ENCODE measurements at regions not wholly inside any gene's neighbourhood (a gene's known extent, or its start where the extent isn't known, plus 50 kb on each side); places are given as distances from the start of the nearest gene placed in this dataset.

DNA sequence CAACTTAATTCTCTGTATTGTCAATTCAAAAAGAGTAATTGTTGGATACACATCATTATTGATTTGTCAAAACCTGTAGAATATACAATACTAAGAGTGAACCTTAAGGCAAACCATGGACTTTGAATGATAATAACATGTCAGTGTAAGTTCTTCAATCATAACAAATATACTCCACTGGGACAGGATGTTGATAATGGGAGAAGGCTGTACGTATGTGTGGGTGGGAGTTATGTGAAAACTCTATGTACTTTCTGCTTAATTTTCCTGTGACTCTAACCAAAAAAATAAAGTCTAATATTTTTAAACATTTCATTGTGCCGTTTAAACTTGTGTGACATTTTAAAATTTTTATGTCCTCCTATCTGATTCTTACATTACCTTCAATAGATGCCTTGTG lies 526.7 kb downstream of the SUCLA2 start:
- no peaks in the 10 kb centered on the region for H3K27me3 ChIP-seq (ENCODE audit: control insufficient read depth, insufficient read depth, low read length)
- FAIRE-seq = no peak

DNA sequence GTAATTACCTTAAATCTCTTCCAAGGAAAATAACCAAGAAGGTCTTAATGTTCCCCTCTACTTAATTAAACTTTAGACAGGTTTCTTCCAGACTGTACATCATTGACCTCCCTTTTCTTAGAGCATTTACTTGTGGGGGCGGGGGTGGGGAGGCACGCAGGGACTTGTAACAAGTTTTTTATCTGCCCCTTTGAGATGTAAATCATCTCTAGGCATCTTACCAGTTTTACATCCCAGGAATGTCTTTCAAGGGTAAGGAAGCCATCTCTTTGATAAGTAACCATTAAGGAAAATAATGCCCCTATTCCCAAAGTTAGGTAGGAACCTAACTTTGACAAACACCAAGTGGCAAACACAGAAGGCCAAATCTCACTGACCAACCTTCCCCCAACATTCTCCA lies 528.6 kb downstream of the SUCLA2 start:
- no peak overlapping the region for H3K4me3 ChIP-seq (ENCODE audit: low read depth, low read length)
- TF ChIP-seq CTCF (IDR thresholded peaks at IDR 0.05; ENCODE audit: insufficient read depth, low read length, severe bottlenecking) = no peak
- H3K36me3 ChIP-seq (ENCODE audit: control insufficient read depth, insufficient read depth, low read length) = no peaks in the 10 kb centered on the region
- DNase-seq (ENCODE audit: low read depth) (no peak), FAIRE-seq (no peak)
- H3K27me3 ChIP-seq (ENCODE audit: control insufficient read depth, insufficient read depth, low read length) = no peaks in the 10 kb centered on the region

More for the DNA sequence above, 526.7 kb downstream of the SUCLA2 start:
- no peaks in the 10 kb centered on the region for H3K36me3 ChIP-seq (ENCODE audit: control insufficient read depth, insufficient read depth, low read length)
- DNase-seq (ENCODE audit: low read depth) = no peak
- TF ChIP-seq CTCF (IDR thresholded peaks at IDR 0.05; ENCODE audit: insufficient read depth, low read length, severe bottlenecking) = no peak
- H3K4me3 ChIP-seq (ENCODE audit: low read depth, low read length) = no peak overlapping the region

GRCh38 chr13:47463726-47464125 lies 537.3 kb downstream of the SUCLA2 start:
- no peaks in the 10 kb centered on the region for H3K36me3 ChIP-seq (ENCODE audit: control insufficient read depth, insufficient read depth, low read length)
- no peak for FAIRE-seq
- TF ChIP-seq CTCF (IDR thresholded peaks at IDR 0.05; ENCODE audit: insufficient read depth, low read length, severe bottlenecking) = no peak
- no peak for DNase-seq (ENCODE audit: low read depth)
- H3K4me3 ChIP-seq (ENCODE audit: low read depth, low read length) = no peak overlapping the region
- no peaks in the 10 kb centered on the region for H3K27me3 ChIP-seq (ENCODE audit: control insufficient read depth, insufficient read depth, low read length)

DNA sequence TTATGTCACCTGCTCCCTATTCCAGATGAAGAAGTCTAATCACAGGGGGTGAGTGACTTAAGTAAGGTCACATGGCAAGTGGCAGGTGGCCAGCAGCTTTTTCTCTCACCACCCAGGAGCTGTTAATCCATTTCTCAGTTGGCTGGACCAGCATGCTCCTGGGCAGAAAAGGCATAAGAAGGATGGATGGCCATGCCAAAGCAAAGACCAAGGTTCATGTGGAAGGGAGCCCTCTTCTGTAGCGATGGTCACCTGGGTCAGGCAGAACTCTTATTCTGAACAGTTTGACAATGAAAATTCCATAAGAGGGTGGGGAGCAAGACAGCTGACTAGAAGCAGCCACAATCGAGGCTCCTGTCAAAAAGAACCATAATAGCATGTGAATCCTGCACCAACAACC lies 538.1 kb downstream of the SUCLA2 start:
- H3K27me3 ChIP-seq (ENCODE audit: control insufficient read depth, insufficient read depth, low read length) = no peaks in the 10 kb centered on the region
- no peaks in the 10 kb centered on the region for H3K36me3 ChIP-seq (ENCODE audit: control insufficient read depth, insufficient read depth, low read length)
- TF ChIP-seq CTCF (IDR thresholded peaks at IDR 0.05; ENCODE audit: insufficient read depth, low read length, severe bottlenecking) = no peak
- no peak overlapping the region for H3K4me3 ChIP-seq (ENCODE audit: low read depth, low read length)
- no peak for DNase-seq (ENCODE audit: low read depth)
- no peak for FAIRE-seq

DNA sequence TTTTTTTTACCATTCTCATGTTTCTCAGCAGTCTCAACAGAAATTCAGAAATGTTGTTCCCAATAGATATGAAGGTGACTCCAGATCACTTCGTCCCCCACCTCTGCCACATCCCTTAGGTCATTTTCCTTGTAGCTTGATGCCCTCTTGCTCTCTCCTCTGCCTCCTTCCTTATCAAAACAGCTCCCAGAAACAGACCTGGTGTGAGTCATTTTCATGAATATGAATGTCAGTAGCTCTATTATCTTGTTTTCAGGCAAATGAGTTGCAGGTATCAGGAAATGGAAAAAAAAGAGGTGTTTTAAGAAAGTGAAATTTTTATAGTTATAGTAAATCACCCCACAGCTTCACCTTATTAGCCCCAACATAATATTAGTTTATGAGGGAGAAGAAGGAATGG lies 539.3 kb downstream of the SUCLA2 start:
- no peak for DNase-seq (ENCODE audit: low read depth)
- no peak for FAIRE-seq
- Histone ChIP-seq H3K4me3 (ENCODE audit: low read depth, low read length) (no peak overlapping the region), H3K27me3 (ENCODE audit: control insufficient read depth, insufficient read depth, low read length) (no peaks in the 10 kb centered on the region), H3K36me3 (ENCODE audit: control insufficient read depth, insufficient read depth, low read length) (no peaks in the 10 kb centered on the region)
- TF ChIP-seq CTCF (IDR thresholded peaks at IDR 0.05; ENCODE audit: insufficient read depth, low read length, severe bottlenecking) = no peak

GRCh38 chr13:47459512-47459911 lies 541.6 kb downstream of the SUCLA2 start:
- Histone ChIP-seq H3K36me3 (ENCODE audit: control insufficient read depth, insufficient read depth, low read length) (no peaks in the 10 kb centered on the region), H3K4me3 (ENCODE audit: low read depth, low read length) (no peak overlapping the region), H3K27me3 (ENCODE audit: control insufficient read depth, insufficient read depth, low read length) (no peaks in the 10 kb centered on the region)
- FAIRE-seq (no peak), DNase-seq (ENCODE audit: low read depth) (no peak)
- TF ChIP-seq CTCF (IDR thresholded peaks at IDR 0.05; ENCODE audit: insufficient read depth, low read length, severe bottlenecking) = no peak
